ENCODE measurements at regions not wholly inside any gene's neighbourhood (a gene's known extent, or its start where the extent isn't known, plus 50 kb on each side); places are given as distances from the start of the nearest gene placed in this dataset.

DNA sequence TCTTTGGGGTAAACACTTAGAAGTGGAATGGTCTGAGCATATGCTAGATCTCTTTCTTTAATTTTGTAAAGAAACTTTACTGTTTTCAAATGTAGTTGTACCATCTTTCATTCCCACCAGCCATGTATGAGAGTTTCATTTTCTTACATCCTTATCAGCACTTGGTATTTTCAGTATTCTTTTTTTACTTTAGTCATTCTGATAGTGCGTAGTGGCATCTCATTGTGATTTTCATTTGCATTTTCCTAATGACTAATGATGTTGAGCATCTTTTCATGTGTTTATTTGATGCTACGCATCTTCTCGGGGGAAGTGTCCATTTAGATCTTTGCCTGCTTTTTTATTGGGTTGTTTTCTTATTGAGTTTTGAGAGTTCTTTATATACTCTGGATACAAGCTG lies 71.3 kb upstream of the PRPS1 start:
- DNase-seq (ENCODE audit: low spot score), result no peak
- TF ChIP-seq, protein P1, sequence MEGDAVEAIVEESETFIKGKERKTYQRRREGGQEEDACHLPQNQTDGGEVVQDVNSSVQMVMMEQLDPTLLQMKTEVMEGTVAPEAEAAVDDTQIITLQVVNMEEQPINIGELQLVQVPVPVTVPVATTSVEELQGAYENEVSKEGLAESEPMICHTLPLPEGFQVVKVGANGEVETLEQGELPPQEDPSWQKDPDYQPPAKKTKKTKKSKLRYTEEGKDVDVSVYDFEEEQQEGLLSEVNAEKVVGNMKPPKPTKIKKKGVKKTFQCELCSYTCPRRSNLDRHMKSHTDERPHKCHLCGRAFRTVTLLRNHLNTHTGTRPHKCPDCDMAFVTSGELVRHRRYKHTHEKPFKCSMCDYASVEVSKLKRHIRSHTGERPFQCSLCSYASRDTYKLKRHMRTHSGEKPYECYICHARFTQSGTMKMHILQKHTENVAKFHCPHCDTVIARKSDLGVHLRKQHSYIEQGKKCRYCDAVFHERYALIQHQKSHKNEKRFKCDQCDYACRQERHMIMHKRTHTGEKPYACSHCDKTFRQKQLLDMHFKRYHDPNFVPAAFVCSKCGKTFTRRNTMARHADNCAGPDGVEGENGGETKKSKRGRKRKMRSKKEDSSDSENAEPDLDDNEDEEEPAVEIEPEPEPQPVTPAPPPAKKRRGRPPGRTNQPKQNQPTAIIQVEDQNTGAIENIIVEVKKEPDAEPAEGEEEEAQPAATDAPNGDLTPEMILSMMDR (IDR thresholded peaks at IDR 0.05; ENCODE audit: extremely low read depth, missing control alignments), result no peak

DNA sequence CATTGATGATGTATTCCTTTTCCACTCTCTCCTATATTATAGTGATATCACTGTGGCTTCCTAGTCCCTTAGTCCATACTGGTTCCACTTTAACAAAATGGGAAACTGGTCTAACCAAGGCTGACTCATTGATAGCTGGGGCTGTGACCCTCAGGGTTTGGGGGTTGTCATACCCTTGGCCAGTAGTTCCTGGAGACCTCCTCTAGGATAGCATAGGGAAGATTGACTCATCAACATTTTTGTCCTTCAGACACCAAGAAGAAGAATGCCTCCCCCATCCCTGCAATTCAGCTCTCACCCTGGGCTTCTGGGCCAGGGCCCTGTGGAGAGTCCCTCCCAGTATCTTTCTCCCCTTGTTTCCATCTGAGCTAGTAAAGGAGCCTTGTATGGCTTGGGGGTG lies 68.8 kb upstream of the PRPS1 start:
- DNase-seq (ENCODE audit: low spot score), result no peak

DNA sequence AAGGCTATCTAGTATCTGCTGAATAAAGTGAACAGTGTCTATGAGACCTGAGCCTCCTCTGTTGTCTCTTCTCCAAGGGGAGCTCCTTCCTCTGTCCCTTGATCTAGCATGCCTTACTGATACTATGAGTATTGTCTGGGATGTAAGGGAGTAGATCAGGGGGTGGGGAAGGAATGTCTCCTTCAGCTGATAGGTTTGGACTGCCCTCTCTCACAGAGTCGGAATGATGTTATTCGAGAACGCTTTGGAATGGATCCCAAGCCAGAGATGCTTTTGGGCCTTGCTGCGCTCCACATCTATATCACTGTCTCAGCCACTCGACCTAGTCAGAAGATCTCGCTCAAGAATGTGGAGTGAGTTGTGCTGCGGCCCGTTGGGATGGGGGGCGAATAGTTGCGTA lies 68.3 kb upstream of the PRPS1 start:
- DNase-seq (ENCODE audit: low spot score), result no peak
- TF ChIP-seq, protein P1 (IDR thresholded peaks at IDR 0.05; ENCODE audit: extremely low read depth, missing control alignments), result no peak

More for the DNA sequence above, 68.8 kb upstream of the PRPS1 start:
- TF ChIP-seq, protein P1 (IDR thresholded peaks at IDR 0.05; ENCODE audit: extremely low read depth, missing control alignments), result no peak

DNA sequence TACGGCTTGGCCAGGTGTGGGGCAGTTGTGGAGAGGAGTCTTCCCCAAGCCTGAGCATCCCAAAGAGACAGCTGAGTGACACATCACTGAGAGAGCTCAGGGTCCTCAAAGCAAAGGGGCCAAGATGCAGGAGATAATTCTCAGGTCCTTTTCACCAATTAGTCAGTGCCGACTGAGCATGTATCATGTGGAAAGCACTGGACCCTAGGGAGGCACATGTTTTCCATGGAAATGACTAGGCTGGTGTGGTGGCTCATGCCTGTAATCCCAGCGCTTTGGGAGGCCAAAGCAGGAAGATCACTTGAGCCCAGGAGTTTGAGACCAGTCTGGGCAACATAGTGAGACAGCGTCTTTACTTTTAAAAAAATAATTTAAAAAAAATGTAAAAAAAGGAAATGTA lies 67.3 kb upstream of the PRPS1 start:
- TF ChIP-seq, protein P1 (IDR thresholded peaks at IDR 0.05; ENCODE audit: extremely low read depth, missing control alignments), result no peak
- DNase-seq (ENCODE audit: low spot score), result no peak

DNA sequence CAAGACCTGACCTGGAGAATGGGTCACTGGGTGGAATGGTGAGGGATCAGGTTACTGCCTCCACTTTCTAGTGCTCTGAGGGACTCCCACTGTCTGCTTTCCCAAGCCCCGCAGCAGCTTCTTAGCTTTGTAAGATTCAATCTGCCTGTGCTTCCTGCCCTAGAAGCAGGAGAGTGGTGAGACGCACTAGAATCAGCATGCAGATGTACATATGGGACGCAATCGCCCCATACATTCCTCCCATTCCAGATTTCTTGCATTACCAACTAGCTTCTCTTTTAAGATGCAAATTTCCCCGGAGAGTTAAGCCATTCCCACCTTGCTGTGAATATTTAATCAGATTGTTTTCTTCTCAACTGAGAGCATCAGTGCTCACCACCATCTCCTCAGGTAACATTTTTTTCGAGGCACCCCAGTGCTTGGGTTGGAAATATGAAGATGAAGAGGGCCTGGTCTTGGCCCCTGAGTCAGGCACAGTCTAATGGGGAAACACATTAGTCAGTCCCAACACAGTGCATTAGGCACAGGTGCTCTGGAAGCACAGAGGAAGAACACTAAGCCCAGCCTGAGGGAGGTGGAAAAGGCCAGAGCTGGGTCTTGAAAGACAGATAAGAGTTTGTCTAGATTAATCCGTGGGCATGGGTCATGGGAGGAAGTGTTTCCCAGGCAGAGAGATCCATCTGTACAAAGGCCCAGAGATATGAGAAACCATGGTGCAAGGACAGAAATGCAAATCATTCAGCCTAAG lies 66.7 kb upstream of the PRPS1 start:
- DNase-seq (ENCODE audit: low spot score), result no peak
- TF ChIP-seq, protein P1 (IDR thresholded peaks at IDR 0.05; ENCODE audit: extremely low read depth, missing control alignments), result no peak

DNA sequence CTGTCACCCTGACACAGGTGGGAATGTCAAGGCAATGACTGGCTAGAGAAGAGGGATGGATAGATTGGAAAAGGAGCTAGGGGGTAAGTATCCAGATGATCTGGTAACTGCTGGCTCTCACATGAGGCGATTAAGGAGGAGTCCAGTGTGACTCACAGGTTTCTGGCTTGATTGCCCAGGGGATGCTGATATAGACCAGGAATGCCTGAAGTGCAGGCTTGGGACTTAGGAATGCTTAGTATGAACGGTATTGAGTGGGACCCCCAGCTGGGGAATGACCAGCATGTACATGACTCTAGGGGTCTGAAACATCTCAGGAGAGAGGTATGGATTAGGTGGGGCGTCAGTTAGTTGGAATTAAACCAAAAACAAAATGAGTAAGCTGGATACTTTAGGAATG lies 65.8 kb upstream of the PRPS1 start:
- no peak for DNase-seq (ENCODE audit: low spot score)
- TF ChIP-seq, protein P1 (IDR thresholded peaks at IDR 0.05; ENCODE audit: extremely low read depth, missing control alignments), result no peak

DNA sequence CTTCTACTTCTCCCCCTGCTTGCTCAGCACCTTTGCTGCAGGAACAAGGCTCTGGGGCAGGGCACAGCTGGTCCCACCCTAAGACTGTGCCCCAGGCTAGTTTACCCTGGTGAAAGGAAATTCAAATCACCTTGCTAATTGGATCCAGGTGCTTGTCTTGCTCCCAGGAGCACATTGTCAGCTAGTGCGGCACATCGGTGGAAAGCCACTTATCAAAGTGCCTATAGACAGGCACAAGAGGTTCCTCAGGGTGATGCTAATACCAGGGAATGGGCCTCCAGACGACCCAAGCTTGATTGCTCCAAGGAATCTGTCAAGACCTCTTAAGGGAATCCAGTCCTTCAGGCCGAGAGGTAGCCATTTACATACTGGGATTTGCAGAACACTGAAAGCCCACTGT lies 64.5 kb upstream of the PRPS1 start:
- TF ChIP-seq, protein P1 (IDR thresholded peaks at IDR 0.05; ENCODE audit: extremely low read depth, missing control alignments), result no peak
- DNase-seq (ENCODE audit: low spot score), result no peak

Data from GM20000 (cell line).